ENCODE measurements at regions not wholly inside any gene's neighbourhood (a gene's known extent, or its start where the extent isn't known, plus 50 kb on each side); places are given as distances from the start of the nearest gene placed in this dataset.

GRCh38 chr12:68478516-68479260 is 132.0 kb upstream of the RAP1B start:
- H2AFZ ChIP-seq (ENCODE audit: low read length), result no peak overlapping the region
- no peak for TF ChIP-seq CTCF (IDR thresholded peaks at IDR 0.05; ENCODE audit: low read length)
- TF ChIP-seq EZH2phosphoT487 (IDR thresholded peaks at IDR 0.05; ENCODE audit: low read length), result no peak
- TF ChIP-seq EZH2 (optimal IDR thresholded peaks at IDR 0.05; ENCODE audit: low read depth, low read length), result no peak
- H4K20me1 ChIP-seq (ENCODE audit: insufficient read depth, low read length), result no peaks in the 10 kb centered on the region
- peaks cover 27% of the 10 kb centered on the region for H3F3A ChIP-seq (ENCODE audit: insufficient read depth, low read length)
- no peak overlapping the region for H3K4me3 ChIP-seq (ENCODE audit: low read length)
- no peaks in the 10 kb centered on the region for H3K36me3 ChIP-seq (replicated peaks; ENCODE audit: insufficient read depth, low read length)
- no peak overlapping the region for H3K9ac ChIP-seq (ENCODE audit: low read length)
- no peak overlapping the region for H3K27ac ChIP-seq (ENCODE audit: low read length)
- no peaks in the 10 kb centered on the region for H3K9me2 ChIP-seq (replicated peaks; ENCODE audit: insufficient read depth, low read length)
- H3K4me1 ChIP-seq (ENCODE audit: low read length), result peaks cover 43% of the 10 kb centered on the region
- H3K27me3 ChIP-seq (replicated peaks; ENCODE audit: insufficient read depth, low read length), result no peaks in the 10 kb centered on the region
- H3K4me2 ChIP-seq (ENCODE audit: low read depth, low read length), result no peak overlapping the region
- H3K79me2 ChIP-seq (ENCODE audit: low read length), result no peaks in the 10 kb centered on the region
- no peaks in the 10 kb centered on the region for H3K9me3 ChIP-seq (replicated peaks; ENCODE audit: insufficient read depth, low read length)
- no peak for DNase-seq

GRCh38 chr12:68479261-68479895 is 131.3 kb upstream of the RAP1B start:
- no peaks in the 10 kb centered on the region for H3K79me2 ChIP-seq (ENCODE audit: low read length)
- no peaks in the 10 kb centered on the region for H3K36me3 ChIP-seq (replicated peaks; ENCODE audit: insufficient read depth, low read length)
- no peak overlapping the region for H3K27ac ChIP-seq (ENCODE audit: low read length)
- H2AFZ ChIP-seq (ENCODE audit: low read length), result no peak overlapping the region
- H3K4me3 ChIP-seq (ENCODE audit: low read length), result no peak overlapping the region
- TF ChIP-seq EZH2 (optimal IDR thresholded peaks at IDR 0.05; ENCODE audit: low read depth, low read length) (no peak), EZH2phosphoT487 (IDR thresholded peaks at IDR 0.05; ENCODE audit: low read length) (no peak), CTCF (IDR thresholded peaks at IDR 0.05; ENCODE audit: low read length) (no peak)
- H3K4me2 ChIP-seq (ENCODE audit: low read depth, low read length), result no peak overlapping the region
- DNase-seq, result no peak
- H4K20me1 ChIP-seq (ENCODE audit: insufficient read depth, low read length), result no peaks in the 10 kb centered on the region
- no peaks in the 10 kb centered on the region for H3K9me2 ChIP-seq (replicated peaks; ENCODE audit: insufficient read depth, low read length)
- peaks cover 30% of the 10 kb centered on the region for H3F3A ChIP-seq (ENCODE audit: insufficient read depth, low read length)
- no peaks in the 10 kb centered on the region for H3K9me3 ChIP-seq (replicated peaks; ENCODE audit: insufficient read depth, low read length)
- H3K9ac ChIP-seq (ENCODE audit: low read length), result no peak overlapping the region
- H3K4me1 ChIP-seq (ENCODE audit: low read length), result peaks cover 49% of the 10 kb centered on the region
- no peaks in the 10 kb centered on the region for H3K27me3 ChIP-seq (replicated peaks; ENCODE audit: insufficient read depth, low read length)

- Histone ChIP-seq H3K79me2 (ENCODE audit: low read length) (no peaks in the 10 kb centered on the region), H3K27me3 (replicated peaks; ENCODE audit: insufficient read depth, low read length) (no peaks in the 10 kb centered on the region), H3K4me3 (ENCODE audit: low read length) (no peak overlapping the region), H3K9me3 (replicated peaks; ENCODE audit: insufficient read depth, low read length) (no peaks in the 10 kb centered on the region), H3K4me1 (ENCODE audit: low read length) (peaks cover 45% of the 10 kb centered on the region), H2AFZ (ENCODE audit: low read length) (no peak overlapping the region), H4K20me1 (ENCODE audit: insufficient read depth, low read length) (no peaks in the 10 kb centered on the region), H3F3A (ENCODE audit: insufficient read depth, low read length) (peaks cover 30% of the 10 kb centered on the region), H3K27ac (ENCODE audit: low read length) (no peak overlapping the region), H3K9ac (ENCODE audit: low read length) (no peak overlapping the region), H3K36me3 (replicated peaks; ENCODE audit: insufficient read depth, low read length) (no peaks in the 10 kb centered on the region), H3K4me2 (ENCODE audit: low read depth, low read length) (no peak overlapping the region), H3K9me2 (replicated peaks; ENCODE audit: insufficient read depth, low read length) (no peaks in the 10 kb centered on the region)
- no peak for TF ChIP-seq EZH2 (optimal IDR thresholded peaks at IDR 0.05; ENCODE audit: low read depth, low read length)
- no peak for DNase-seq
These were observed 130.8 kb upstream of the RAP1B start for GRCh38 chr12:68479896-68480291.

GRCh38 chr12:68480526-68480925 is 130.2 kb upstream of the RAP1B start:
- H3K9ac ChIP-seq (ENCODE audit: low read length), result peak overlapping the region; percentile 78; the same call in 1 of the 2 replicates
- peak overlapping the region; percentile 97; the same call in 1 of the 2 replicates for H3K27ac ChIP-seq (ENCODE audit: low read length)
- H3K79me2 ChIP-seq (ENCODE audit: low read length), result no peaks in the 10 kb centered on the region
- H3K4me2 ChIP-seq (ENCODE audit: low read depth, low read length), result peak overlapping the region; percentile 78; the same call in 1 of the 2 replicates
- no peak overlapping the region for H2AFZ ChIP-seq (ENCODE audit: low read length)
- no peaks in the 10 kb centered on the region for H3K9me2 ChIP-seq (replicated peaks; ENCODE audit: insufficient read depth, low read length)
- no peak overlapping the region for H3K4me3 ChIP-seq (ENCODE audit: low read length)
- H3K4me1 ChIP-seq (ENCODE audit: low read length), result peaks cover 39% of the 10 kb centered on the region
- no peaks in the 10 kb centered on the region for H3K36me3 ChIP-seq (replicated peaks; ENCODE audit: insufficient read depth, low read length)
- no peaks in the 10 kb centered on the region for H3K27me3 ChIP-seq (replicated peaks; ENCODE audit: insufficient read depth, low read length)
- H3F3A ChIP-seq (ENCODE audit: insufficient read depth, low read length), result peaks cover 30% of the 10 kb centered on the region
- no peaks in the 10 kb centered on the region for H4K20me1 ChIP-seq (ENCODE audit: insufficient read depth, low read length)
- no peak for DNase-seq
- TF ChIP-seq CTCF (IDR thresholded peaks at IDR 0.05; ENCODE audit: low read length) (no peak), EZH2phosphoT487 (IDR thresholded peaks at IDR 0.05; ENCODE audit: low read length) (no peak), EZH2 (optimal IDR thresholded peaks at IDR 0.05; ENCODE audit: low read depth, low read length) (no peak)
- H3K9me3 ChIP-seq (replicated peaks; ENCODE audit: insufficient read depth, low read length), result no peaks in the 10 kb centered on the region

Measured in MM.1S (cell line).